ENCODE measurements at regions not wholly inside any gene's neighbourhood (a gene's known extent, or its start where the extent isn't known, plus 50 kb on each side); places are given as distances from the start of the nearest gene placed in this dataset.

DNA sequence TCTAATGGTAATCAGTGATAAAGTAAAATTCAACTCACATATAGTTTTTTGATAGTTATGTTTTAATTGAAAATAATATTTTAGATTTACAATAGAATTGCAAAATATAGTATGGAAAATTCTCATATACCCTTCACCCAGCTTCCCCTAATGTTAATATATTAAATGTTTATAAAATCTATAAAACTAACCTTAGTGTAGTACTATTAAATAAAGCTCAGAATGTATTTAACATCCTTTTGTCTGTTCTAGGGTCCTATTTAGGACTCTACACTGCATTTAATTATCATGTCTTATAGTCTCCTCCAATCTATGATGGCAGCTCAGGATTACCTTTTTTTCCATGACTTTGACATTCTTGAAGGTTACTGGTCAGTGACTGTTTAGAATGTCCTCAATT lies 389.2 kb downstream of the LMX1A start:
- no peak overlapping the region for H3K27ac ChIP-seq (ENCODE audit: low read depth in 1 of 2, low read length in 2 of 2)
- H3K36me3 ChIP-seq (ENCODE audit: control insufficient read depth in 4 of 4, insufficient read depth in 3 of 4, low read depth in 1 of 4, low read length in 3 of 4): no peaks in the 10 kb centered on the region
- no peak for DNase-seq (ENCODE audit: low spot score)
- no peaks in the 10 kb centered on the region for H3K27me3 ChIP-seq (ENCODE audit: control insufficient read depth in 4 of 4, insufficient read depth in 4 of 4, low read length in 3 of 4)
- no peak overlapping the region for H3K9ac ChIP-seq (ENCODE audit: low read depth in 1 of 2, low read length in 2 of 2)
- TF ChIP-seq SP1 (IDR thresholded peaks at IDR 0.05) (no peak), TAF1 (conservative IDR thresholded peaks at IDR 0.05) (no peak), FOXA1 (IDR thresholded peaks at IDR 0.05) (no peak), JUND (IDR thresholded peaks at IDR 0.05) (no peak), NR2F2 (IDR thresholded peaks at IDR 0.05) (no peak), FOXA2 (IDR thresholded peaks at IDR 0.05) (no peak), HNF4A (conservative IDR thresholded peaks at IDR 0.05) (no peak), EGR1 (IDR thresholded peaks at IDR 0.05; ENCODE audit: low read depth in 2 of 2) (no peak), GABPA (IDR thresholded peaks at IDR 0.05 in 1 of 2, conservative IDR thresholded peaks at IDR 0.05 in 1 of 2) (no peak), HNF4G (IDR thresholded peaks at IDR 0.05) (no peak), RXRA (IDR thresholded peaks at IDR 0.05) (no peak)
- TF ChIP-seq, protein P1, sequence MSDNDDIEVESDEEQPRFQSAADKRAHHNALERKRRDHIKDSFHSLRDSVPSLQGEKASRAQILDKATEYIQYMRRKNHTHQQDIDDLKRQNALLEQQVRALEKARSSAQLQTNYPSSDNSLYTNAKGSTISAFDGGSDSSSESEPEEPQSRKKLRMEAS (IDR thresholded peaks at IDR 0.05): no peak
- TF ChIP-seq, protein P2, sequence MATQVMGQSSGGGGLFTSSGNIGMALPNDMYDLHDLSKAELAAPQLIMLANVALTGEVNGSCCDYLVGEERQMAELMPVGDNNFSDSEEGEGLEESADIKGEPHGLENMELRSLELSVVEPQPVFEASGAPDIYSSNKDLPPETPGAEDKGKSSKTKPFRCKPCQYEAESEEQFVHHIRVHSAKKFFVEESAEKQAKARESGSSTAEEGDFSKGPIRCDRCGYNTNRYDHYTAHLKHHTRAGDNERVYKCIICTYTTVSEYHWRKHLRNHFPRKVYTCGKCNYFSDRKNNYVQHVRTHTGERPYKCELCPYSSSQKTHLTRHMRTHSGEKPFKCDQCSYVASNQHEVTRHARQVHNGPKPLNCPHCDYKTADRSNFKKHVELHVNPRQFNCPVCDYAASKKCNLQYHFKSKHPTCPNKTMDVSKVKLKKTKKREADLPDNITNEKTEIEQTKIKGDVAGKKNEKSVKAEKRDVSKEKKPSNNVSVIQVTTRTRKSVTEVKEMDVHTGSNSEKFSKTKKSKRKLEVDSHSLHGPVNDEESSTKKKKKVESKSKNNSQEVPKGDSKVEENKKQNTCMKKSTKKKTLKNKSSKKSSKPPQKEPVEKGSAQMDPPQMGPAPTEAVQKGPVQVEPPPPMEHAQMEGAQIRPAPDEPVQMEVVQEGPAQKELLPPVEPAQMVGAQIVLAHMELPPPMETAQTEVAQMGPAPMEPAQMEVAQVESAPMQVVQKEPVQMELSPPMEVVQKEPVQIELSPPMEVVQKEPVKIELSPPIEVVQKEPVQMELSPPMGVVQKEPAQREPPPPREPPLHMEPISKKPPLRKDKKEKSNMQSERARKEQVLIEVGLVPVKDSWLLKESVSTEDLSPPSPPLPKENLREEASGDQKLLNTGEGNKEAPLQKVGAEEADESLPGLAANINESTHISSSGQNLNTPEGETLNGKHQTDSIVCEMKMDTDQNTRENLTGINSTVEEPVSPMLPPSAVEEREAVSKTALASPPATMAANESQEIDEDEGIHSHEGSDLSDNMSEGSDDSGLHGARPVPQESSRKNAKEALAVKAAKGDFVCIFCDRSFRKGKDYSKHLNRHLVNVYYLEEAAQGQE (IDR thresholded peaks at IDR 0.05): no peak
- TF ChIP-seq, protein P3, sequence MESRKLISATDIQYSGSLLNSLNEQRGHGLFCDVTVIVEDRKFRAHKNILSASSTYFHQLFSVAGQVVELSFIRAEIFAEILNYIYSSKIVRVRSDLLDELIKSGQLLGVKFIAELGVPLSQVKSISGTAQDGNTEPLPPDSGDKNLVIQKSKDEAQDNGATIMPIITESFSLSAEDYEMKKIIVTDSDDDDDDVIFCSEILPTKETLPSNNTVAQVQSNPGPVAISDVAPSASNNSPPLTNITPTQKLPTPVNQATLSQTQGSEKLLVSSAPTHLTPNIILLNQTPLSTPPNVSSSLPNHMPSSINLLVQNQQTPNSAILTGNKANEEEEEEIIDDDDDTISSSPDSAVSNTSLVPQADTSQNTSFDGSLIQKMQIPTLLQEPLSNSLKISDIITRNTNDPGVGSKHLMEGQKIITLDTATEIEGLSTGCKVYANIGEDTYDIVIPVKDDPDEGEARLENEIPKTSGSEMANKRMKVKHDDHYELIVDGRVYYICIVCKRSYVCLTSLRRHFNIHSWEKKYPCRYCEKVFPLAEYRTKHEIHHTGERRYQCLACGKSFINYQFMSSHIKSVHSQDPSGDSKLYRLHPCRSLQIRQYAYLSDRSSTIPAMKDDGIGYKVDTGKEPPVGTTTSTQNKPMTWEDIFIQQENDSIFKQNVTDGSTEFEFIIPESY (IDR thresholded peaks at IDR 0.05): no peak
- TF ChIP-seq, protein P4, sequence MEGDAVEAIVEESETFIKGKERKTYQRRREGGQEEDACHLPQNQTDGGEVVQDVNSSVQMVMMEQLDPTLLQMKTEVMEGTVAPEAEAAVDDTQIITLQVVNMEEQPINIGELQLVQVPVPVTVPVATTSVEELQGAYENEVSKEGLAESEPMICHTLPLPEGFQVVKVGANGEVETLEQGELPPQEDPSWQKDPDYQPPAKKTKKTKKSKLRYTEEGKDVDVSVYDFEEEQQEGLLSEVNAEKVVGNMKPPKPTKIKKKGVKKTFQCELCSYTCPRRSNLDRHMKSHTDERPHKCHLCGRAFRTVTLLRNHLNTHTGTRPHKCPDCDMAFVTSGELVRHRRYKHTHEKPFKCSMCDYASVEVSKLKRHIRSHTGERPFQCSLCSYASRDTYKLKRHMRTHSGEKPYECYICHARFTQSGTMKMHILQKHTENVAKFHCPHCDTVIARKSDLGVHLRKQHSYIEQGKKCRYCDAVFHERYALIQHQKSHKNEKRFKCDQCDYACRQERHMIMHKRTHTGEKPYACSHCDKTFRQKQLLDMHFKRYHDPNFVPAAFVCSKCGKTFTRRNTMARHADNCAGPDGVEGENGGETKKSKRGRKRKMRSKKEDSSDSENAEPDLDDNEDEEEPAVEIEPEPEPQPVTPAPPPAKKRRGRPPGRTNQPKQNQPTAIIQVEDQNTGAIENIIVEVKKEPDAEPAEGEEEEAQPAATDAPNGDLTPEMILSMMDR (IDR thresholded peaks at IDR 0.05; ENCODE audit: low read depth, low read length, missing input control): no peak
- TF ChIP-seq, protein P5, sequence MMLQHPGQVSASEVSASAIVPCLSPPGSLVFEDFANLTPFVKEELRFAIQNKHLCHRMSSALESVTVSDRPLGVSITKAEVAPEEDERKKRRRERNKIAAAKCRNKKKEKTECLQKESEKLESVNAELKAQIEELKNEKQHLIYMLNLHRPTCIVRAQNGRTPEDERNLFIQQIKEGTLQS (IDR thresholded peaks at IDR 0.05): no peak
- H3K4me3 ChIP-seq (ENCODE audit: low read depth in 1 of 3, low read length in 3 of 3): no peak overlapping the region
- no peaks in the 10 kb centered on the region for H3K9me3 ChIP-seq (ENCODE audit: control insufficient read depth in 4 of 4, low read length in 3 of 4)
- no peaks in the 10 kb centered on the region for H3K4me1 ChIP-seq (ENCODE audit: control insufficient read depth in 4 of 4, insufficient read depth in 4 of 4, low read length in 3 of 4)

DNA sequence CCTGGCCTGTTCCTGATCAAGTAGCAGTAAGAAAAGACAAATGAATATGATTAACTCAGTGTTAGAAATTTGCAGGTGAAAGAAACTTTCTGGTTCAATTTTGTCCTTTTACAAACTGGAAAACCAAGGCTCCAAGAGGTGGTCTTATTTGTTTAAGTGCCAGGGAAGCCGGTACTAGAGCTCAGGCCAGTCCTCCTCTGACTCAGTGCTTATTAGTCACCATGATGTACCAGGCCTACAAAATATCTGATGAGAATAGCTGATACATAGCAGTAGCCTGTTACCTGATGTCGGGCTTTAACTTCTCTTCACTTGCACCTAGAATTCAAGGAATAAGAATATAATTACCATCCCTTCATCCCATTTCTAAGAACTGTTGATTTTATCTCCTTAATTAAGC lies 394.8 kb downstream of the LMX1A start:
- Histone ChIP-seq H3K27ac (ENCODE audit: low read depth in 1 of 2, low read length in 2 of 2) (no peak overlapping the region), H3K36me3 (ENCODE audit: control insufficient read depth in 4 of 4, insufficient read depth in 3 of 4, low read depth in 1 of 4, low read length in 3 of 4) (no peaks in the 10 kb centered on the region), H3K9ac (ENCODE audit: low read depth in 1 of 2, low read length in 2 of 2) (no peak overlapping the region), H3K9me3 (ENCODE audit: control insufficient read depth in 4 of 4, low read length in 3 of 4) (no peaks in the 10 kb centered on the region), H3K4me1 (ENCODE audit: control insufficient read depth in 4 of 4, insufficient read depth in 4 of 4, low read length in 3 of 4) (no peaks in the 10 kb centered on the region), H3K27me3 (ENCODE audit: control insufficient read depth in 4 of 4, insufficient read depth in 4 of 4, low read length in 3 of 4) (no peaks in the 10 kb centered on the region), H3K4me3 (ENCODE audit: low read depth in 1 of 3, low read length in 3 of 3) (no peak overlapping the region)
- WGBS: 87% methylated on average over 2 of the region's 2 CpGs
- DNase-seq (ENCODE audit: low spot score): no peak
- TF ChIP-seq HNF4A (conservative IDR thresholded peaks at IDR 0.05) (no peak), YY1 (IDR thresholded peaks at IDR 0.05) (no peak), NR2F2 (IDR thresholded peaks at IDR 0.05) (no peak), SP1 (IDR thresholded peaks at IDR 0.05) (no peak), JUND (IDR thresholded peaks at IDR 0.05) (no peak), GABPA (IDR thresholded peaks at IDR 0.05 in 1 of 2, conservative IDR thresholded peaks at IDR 0.05 in 1 of 2) (no peak)
- TF ChIP-seq, protein P3 (IDR thresholded peaks at IDR 0.05): no peak
- TF ChIP-seq, protein P1 (IDR thresholded peaks at IDR 0.05): no peak
- TF ChIP-seq, protein P4 (IDR thresholded peaks at IDR 0.05; ENCODE audit: low read depth, low read length, missing input control): no peak
- TF ChIP-seq, protein P5 (IDR thresholded peaks at IDR 0.05): no peak

All from liver (tissue), 8 donors.